ENCODE measurements at regions not wholly inside any gene's neighbourhood (a gene's known extent, or its start where the extent isn't known, plus 50 kb on each side); places are given as distances from the start of the nearest gene placed in this dataset.
A peak's percentile ranks its signal among the peaks of the same experiment; 100 is the strongest.
"Not testable (repeated sequence)": the region's sequence is repeated elsewhere in the genome, so short reads cannot be mapped to it uniquely, and the experiment has no call there.

GRCh38 chr21:5217933-5218332, 5303.4 kb upstream of the TPTE start:
- not testable (repeated sequence) for DNase-seq (ENCODE audit: low read depth)

DNA sequence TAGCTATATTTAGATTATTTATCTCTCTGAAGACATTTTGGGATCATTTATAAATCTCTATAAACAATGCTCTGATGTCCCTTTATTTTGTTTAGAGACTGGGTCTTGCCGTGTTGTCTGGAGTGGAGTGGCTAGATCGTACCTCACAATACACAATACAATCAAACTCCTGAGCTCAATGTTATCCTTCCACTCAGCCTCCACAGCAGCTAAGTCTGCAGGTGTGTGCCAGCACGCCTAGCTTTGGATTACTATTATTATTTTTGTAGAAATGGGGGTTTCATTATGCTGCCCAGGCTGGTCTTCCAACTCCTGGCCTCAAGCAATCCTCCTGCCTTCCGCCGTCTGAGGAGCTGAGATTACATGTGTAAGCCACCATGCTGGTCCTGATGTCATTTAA, 5301.4 kb upstream of the TPTE start:
- DNase-seq (ENCODE audit: low read depth): not testable (repeated sequence)

DNA sequence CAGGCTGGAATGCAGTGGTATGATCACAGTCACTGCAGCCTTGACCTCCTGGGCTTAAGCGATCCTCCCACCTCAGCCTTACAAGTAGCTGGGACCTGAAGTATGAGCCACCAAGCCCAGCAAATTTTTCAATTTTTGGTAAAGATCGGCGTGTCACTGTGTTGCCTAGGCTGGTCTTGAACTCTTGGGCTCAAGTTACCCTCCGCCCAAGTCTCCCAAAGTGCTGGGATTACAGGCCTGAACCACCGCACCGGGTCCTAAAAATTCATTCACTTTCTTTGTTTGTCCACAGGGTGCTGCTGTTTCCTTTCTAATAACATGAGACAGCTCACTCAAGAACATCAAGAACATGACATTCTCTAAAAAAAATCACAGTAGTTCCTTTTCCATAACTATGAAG, 5300.9 kb upstream of the TPTE start:
- DNase-seq (ENCODE audit: low read depth): not testable (repeated sequence)

- not testable (repeated sequence) for DNase-seq (ENCODE audit: low read depth)
Measured at GRCh38 chr21:5221458-5222050, 5299.8 kb upstream of the TPTE start.

GRCh38 chr21:5222996-5223782, 5298.2 kb upstream of the TPTE start:
- not testable (repeated sequence) for DNase-seq (ENCODE audit: low read depth)

DNA sequence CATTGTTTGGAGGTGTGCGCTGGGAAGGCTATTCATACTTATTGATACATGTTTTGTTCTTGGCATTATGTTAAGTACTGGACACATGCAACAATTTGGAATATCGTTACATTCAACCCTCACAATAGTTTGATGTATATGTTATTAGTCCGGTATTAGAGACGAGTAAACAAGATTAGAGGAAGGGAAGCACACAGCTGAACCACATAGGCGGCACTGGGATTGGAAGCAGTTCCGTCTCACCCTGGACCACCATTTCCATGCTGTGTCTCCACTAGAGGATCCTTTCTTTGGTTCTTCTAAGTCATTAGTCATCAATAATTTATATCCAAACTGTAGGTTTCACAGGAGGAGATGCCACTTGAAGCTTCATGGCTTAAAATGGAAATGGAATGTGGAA, 5297.2 kb upstream of the TPTE start:
- not testable (repeated sequence) for DNase-seq (ENCODE audit: low read depth)

GRCh38 chr21:5227252-5227651, 5294.1 kb upstream of the TPTE start:
- not testable (repeated sequence) for DNase-seq (ENCODE audit: low read depth)

DNA sequence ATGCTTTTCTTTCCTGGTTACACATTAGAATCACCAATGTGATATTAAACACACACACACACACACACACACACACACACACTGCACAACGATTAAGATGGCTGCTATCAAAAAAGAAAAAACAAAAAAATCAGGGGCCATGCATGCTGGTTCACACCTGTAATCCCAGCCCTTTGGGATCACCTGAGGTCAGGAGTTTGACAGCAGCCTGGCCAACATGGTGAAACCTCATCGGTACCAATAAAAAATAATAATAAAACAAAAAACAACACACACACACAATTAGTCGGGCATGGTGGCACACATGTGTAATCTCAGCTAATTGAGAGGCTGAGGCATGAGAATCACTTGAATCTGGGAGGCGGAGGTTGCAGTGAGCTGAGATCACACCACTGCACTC, 5290.8 kb upstream of the TPTE start:
- not testable (repeated sequence) for DNase-seq (ENCODE audit: low read depth)

GRCh38 chr21:5231261-5231660, 5290.1 kb upstream of the TPTE start:
- DNase-seq (ENCODE audit: low read depth): not testable (repeated sequence)

DNA sequence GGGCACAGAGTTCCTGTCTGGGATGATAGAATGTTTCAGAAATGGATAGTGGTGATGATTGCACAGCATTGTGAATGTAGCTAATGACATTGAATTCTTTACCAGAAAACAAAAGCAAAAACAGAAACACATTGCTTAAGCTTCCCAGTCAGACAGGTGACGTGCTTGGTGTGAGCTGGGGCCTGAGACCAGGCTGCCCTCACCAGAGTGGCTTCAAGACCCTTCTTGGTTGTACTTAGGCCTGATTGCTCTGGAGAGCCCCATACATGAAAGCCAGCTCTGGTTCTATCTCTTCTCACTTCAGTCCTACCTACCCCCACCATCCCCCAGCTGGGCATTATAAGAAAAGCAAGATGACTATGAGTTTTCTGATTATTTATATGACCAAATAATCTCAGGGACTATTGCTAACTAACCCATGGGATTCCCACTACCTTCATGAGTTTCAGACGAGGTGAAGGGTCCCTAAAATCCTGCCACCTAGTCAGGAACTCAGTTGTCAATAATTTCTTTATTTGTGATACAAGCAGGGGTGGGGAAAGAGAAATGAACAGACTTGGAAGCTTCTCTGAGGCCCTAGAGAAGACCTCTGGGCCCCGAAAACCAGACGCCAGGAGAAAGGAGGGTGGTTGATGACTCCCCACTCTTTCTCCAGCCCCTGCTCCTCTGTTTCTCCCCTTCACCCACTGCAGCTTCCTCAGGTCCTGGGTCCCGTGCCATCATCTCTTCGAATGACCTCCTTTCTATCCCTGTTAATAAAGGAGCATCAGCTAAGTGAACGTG, 5289.0 kb upstream of the TPTE start:
- peak; percentile 14 for DNase-seq (ENCODE audit: low read depth)

DNA sequence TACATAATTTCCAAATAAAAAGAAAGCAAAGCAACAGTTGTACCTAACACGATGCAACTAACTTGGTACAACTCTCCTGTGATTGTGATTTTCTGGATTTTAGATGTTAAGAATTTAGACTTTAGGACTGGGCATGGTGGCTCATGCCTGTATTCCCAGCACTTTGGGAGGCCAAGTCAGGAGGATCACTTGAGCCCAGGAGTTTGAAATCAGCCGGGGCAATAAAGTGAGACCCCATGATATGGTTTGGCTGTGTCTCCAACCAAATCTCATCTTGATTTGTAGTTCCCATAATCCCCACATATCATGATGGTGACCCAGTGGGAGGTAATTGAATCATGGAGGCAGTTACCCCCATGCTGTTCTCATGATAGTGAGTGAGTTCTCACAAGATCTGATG, 5285.6 kb upstream of the TPTE start:
- DNase-seq (ENCODE audit: low read depth): not testable (repeated sequence)

GRCh38 chr21:5236846-5237675, 5284.3 kb upstream of the TPTE start:
- DNase-seq (ENCODE audit: low read depth): not testable (repeated sequence)

DNA sequence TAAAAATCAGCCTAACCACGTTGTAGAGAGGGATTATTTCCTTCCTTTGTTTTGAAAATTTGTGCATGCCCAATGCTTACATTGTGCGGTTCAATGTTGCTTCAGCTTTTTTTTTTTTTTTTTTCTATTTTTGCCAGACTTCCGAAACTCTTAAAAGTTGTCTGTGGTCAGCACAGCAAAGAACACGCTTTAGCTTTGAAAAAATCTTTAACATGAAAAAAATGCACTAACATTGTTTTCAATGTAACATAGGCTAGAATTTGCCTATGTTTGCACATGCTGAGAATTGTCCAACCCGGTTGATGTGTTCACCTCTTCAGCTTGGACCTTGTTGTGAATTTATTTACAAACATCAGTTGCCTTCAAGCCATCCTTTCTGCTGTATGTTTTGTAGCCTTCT, 5280.9 kb upstream of the TPTE start:
- not testable (repeated sequence) for DNase-seq (ENCODE audit: low read depth)

GRCh38 chr21:5242732-5243131, 5278.7 kb upstream of the TPTE start:
- not testable (repeated sequence) for DNase-seq (ENCODE audit: low read depth)

- DNase-seq (ENCODE audit: low read depth): not testable (repeated sequence)
Measured at GRCh38 chr21:5243257-5243656, 5278.1 kb upstream of the TPTE start.

DNA sequence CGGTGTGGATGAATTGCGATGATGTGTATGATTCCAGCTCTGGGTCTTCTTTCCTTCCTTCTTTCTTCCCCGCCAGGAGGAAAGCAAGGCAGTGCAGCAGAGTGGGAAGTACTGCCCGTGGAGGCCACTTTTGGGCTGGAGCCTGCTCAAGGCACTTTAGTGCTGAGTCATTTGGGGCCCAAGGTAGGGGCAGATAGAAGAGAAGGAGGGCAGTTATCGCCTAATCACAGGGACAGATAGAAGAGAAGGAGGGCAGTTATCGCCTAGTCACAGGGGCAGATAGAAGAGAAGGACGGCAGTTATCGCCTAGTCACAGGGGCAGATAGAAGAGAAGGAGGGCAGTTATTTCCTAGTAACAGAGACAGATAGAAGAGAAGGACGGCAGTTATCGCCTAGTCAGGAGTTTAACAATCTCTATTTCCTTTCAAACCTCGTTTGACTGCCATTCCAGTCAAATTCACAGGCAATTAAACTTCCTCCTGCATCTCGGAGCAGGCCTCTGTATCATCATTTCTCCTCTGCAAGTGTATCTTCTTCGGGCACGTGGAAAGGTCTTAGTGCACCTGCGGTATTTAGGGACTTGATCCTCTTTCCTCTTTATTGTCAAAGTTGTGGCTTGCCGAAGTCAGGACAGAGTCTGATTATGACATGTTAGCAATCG, 5277.5 kb upstream of the TPTE start:
- not testable (repeated sequence) for DNase-seq (ENCODE audit: low read depth)

DNA sequence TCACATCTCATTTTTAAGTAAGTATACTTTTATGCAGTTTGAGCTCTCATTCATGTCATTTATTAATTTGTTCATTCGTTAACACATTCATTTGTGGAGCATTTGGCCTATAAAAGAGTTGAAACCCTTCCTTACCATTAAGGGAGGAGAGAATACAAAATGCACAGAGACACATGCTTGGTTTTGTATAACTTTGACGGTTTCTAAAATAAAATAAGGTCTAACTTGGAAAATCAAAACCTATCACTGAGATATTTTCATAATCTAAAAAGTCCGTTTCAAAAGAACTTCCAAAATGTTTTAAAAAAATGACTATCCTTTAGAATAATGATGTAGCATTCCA, 5277.0 kb upstream of the TPTE start:
- not testable (repeated sequence) for DNase-seq (ENCODE audit: low read depth)

GRCh38 chr21:5244954-5245353, 5276.4 kb upstream of the TPTE start:
- not testable (repeated sequence) for DNase-seq (ENCODE audit: low read depth)

DNA sequence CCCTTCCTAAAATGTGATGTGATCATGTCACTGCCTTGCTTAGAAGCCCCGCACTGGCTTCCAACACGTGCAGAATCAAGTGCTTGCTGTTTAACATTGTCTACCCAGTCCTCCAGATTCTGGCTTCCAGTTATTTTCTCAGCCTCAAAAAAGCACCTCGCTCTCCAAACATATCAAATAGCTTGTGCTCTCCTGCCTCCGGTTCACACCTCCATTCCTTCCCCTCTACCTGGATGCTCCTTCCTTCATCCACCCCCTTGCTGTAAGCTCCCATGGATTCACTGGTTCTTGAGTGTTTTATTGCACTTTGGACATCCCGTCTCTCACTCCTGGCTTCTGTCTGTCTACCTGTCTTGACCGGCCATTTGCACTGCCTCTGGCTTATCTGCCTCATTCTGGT, 5275.0 kb upstream of the TPTE start:
- not testable (repeated sequence) for DNase-seq (ENCODE audit: low read depth)

GRCh38 chr21:5247399-5247798, 5274.0 kb upstream of the TPTE start:
- DNase-seq (ENCODE audit: low read depth): not testable (repeated sequence)

DNA sequence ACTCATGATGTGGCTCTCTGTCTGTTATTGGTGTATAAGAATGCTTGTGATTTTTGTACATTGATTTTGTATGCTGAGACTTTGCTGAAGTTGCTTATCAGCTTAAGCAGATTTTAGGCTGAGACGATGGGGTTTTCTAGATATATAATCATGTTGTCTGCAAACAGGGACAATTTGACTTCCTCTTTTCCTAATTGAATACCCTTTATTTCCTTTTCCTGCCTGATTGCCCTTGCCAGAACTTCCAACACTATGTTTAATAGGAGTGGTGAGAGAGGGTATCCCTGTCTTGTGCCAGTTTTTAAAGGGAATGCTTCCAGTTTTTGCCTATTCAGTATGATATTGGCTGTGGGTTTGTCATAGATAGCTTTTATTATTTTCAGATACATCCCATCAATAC, 5271.3 kb upstream of the TPTE start:
- DNase-seq (ENCODE audit: low read depth): not testable (repeated sequence)
